Adrenal gland (tissue), 9 donors: ENCODE measurements at regions not wholly inside any gene's neighbourhood (a gene's known extent, or its start where the extent isn't known, plus 50 kb on each side); places are given as distances from the start of the nearest gene placed in this dataset.

ENCODE experiments used
- DNase-seq, 7 donors: peaks; one replicate each; pipeline ENCODE4 v3.0.0-alpha.2; 2019 to 2020
- H3K27ac ChIP-seq, 5 donors: fragments of 200-600 bp; sonication (generic) in 4 of 5; 1 replicate in 3 of 5; 2 replicates in 2 of 5; pipeline versions ENCODE4 v1.5.1 to v1.8.0; 2016 to 2020; ENCODE audit warnings: mild to moderate bottlenecking in 1 of 5
- H3K27me3 ChIP-seq: fragments of 200-600 bp; 2 replicates; pipeline ENCODE4 v1.8.0; 2021
- H3K36me3 ChIP-seq, 2 donors: fragments of 200-600 bp; replicated peaks in 1 of 2; 1 replicate in 1 of 2; 2 replicates in 1 of 2; pipeline versions ENCODE4 v1.5.1 to v1.8.0; 2018 to 2022
- H3K4me1 ChIP-seq, 2 donors: fragments of 200-600 bp; replicated peaks in 1 of 2; 1 replicate in 1 of 2; 2 replicates in 1 of 2; pipeline versions ENCODE4 v1.5.1 to v1.8.0; 2018 to 2021
- H3K4me3 ChIP-seq, 4 donors: fragments of 200-600 bp; sonication (generic) in 3 of 4; one replicate each; pipeline ENCODE4 v1.5.1; 2016 to 2018
- H3K9me3 ChIP-seq, 3 donors: fragments of 200-600 bp; sonication (generic) in 1 of 3; replicated peaks in 1 of 3; 1 replicate in 2 of 3; 2 replicates in 1 of 3; pipeline versions ENCODE4 v1.5.1 to v1.8.0; 2016 to 2021
- POLR2A ChIP-seq, 2 donors: fragments of 450-650 bp; IDR thresholded peaks; one replicate each; pipeline ENCODE4 v1.6.1; 2017; ENCODE audit warnings: antibody characterized with exemption in 2 of 2, mild to moderate bottlenecking in 2 of 2, moderate library complexity in 1 of 2
- WGBS, 4 donors: extraction: QIAGEN DNeasy Blood & Tissue Kit in 2 of 4; methylation state at CpG; one replicate each; pipeline versions ENCODE4 v1.1.5 to v1.1.7; 2013 to 2017; 5-methylcytosine and 5-hydroxymethylcytosine counted together
- intact Hi-C, 2 donors: fragments of 100-400 bp; cut with DNase I; formaldehyde crosslinking; loops; one replicate each; pipeline versions ENCODE4 v1.14.1 to v1.15.0; 2022 to 2023
- TF ChIP-seq, protein P1 (sequence below), 6 experiments: fragments of 450-650 bp in 4 of 6; fragments of 200-600 bp in 2 of 6; sonication (generic) in 1 of 6; IDR thresholded peaks; 1 replicate in 5 of 6; 2 replicates in 1 of 6; pipeline versions ENCODE4 v1.5.1 to v1.8.0; 2016 to 2021; ENCODE audit warnings: antibody characterized with exemption in 6 of 6, mild to moderate bottlenecking in 2 of 6, moderate library complexity in 1 of 6
- donor health status: healthy with polysubstance abuse.
- donor health status: Bipolar disorder and iron deficiency.
- donor health status: DM: yes; HTN: yes; CAD: no.
- donor health status: DM: no; HTN: no; CAD: no.
- donor health status: DM: no; HTN: no; CAD: no.

DNA sequence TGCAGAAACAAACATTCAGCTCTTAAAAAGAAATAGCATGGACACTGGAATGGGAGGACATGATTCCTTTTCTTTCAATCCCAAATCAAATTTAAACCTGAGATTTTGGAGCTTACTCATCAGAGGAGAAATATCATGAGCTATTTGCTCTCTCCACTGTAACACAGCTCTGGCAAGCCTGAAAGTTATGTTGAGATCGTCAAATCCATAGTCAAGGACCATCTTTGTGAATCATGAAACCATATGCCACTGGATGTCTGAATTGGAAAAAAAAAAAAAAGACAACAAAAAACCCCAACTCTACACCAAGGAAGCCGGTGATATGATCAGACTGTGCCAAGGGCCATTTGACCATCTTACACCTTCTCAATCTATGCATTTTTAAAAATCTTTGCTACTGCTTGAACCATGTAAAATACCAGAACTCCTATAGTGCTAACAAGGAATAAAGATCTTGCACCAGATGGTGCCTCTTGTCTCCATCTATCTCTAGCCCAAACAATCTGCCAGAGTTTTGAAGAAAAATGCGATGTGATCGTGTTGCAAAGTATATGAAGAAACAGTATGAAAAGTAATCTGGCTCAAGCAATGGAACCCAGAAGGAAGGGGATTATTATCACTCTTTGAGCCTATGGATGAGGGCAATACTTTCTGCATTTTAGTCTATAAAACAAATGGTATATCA, 138.1 kb upstream of the MEF2C start:
- Histone ChIP-seq H3K27me3 (no peaks in the 10 kb centered on the region), H3K27ac (no peak overlapping the region), H3K36me3 (no peaks in the 10 kb centered on the region), H3K4me1 (no peaks in the 10 kb centered on the region), H3K4me3 (no peak overlapping the region), H3K9me3 (no peaks in the 10 kb centered on the region)
- intact Hi-C loops = no loop called here
- no peak for DNase-seq
- 91 to 95% (median 92%) methylated on average over 4 of the region's 4 CpGs for WGBS, 4 donors
- TF ChIP-seq, protein P1, sequence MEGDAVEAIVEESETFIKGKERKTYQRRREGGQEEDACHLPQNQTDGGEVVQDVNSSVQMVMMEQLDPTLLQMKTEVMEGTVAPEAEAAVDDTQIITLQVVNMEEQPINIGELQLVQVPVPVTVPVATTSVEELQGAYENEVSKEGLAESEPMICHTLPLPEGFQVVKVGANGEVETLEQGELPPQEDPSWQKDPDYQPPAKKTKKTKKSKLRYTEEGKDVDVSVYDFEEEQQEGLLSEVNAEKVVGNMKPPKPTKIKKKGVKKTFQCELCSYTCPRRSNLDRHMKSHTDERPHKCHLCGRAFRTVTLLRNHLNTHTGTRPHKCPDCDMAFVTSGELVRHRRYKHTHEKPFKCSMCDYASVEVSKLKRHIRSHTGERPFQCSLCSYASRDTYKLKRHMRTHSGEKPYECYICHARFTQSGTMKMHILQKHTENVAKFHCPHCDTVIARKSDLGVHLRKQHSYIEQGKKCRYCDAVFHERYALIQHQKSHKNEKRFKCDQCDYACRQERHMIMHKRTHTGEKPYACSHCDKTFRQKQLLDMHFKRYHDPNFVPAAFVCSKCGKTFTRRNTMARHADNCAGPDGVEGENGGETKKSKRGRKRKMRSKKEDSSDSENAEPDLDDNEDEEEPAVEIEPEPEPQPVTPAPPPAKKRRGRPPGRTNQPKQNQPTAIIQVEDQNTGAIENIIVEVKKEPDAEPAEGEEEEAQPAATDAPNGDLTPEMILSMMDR (IDR thresholded peaks at IDR 0.05) = no peak
- TF ChIP-seq POLR2A (IDR thresholded peaks at IDR 0.05) = no peak

DNA sequence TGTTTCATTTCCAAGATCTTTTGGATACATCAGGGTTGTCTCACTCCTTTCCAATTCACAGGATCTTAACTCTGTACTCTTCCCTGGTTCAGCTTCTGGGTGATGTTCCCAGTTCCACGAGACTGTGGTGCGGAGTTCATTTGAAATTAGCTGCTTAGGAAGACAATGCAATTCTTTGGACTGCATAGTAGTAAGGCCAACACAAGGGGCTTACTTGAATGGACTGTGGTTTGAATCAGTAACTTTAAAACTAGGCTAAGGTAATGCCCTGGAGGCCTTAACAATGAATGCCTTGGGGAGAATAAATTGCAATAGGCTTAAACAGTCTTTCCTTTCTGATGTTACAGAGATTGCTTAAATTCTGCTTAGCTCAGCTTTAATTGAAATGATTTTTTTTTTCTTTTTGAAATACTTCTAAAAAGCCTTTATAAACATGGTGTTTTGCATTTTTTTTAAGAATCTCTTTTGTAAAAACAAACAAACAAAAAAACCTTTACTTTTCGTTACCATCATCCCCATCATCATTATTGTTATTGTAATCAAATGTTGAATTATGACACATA, 133.8 kb upstream of the MEF2C start:
- WGBS, 4 donors = 83 to 93% (median 90%) methylated on average over 3 of the region's 3 CpGs
- Histone ChIP-seq H3K4me3 (no peak overlapping the region), H3K27ac (no peak overlapping the region), H3K27me3 (no peaks in the 10 kb centered on the region), H3K4me1 (no peaks in the 10 kb centered on the region), H3K9me3 (no peaks in the 10 kb centered on the region), H3K36me3 (no peaks in the 10 kb centered on the region)
- TF ChIP-seq POLR2A (IDR thresholded peaks at IDR 0.05) = no peak
- TF ChIP-seq, protein P1 (IDR thresholded peaks at IDR 0.05) = no peak
- intact Hi-C loops = no loop called here
- no peak for DNase-seq

DNA sequence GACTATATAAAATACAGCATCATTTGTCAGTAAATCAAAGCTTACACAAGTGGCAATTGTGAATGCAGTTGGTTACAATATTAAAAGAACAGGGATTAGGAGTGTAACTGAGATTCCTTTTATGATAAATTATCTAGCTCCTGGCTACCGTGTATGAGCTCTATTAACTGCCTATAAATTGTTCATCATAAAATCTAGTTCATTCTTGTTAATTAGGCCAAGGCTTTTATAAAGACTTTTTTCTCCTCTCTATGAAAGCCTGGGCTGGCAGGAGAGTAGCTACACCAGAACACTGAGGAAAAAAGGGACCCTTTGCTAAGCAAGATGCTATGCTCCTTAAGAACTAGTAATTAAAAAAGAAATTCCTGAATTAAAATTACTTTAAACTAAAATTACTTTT, 132.4 kb upstream of the MEF2C start:
- Histone ChIP-seq H3K27me3 (no peaks in the 10 kb centered on the region), H3K36me3 (no peaks in the 10 kb centered on the region), H3K9me3 (no peaks in the 10 kb centered on the region), H3K4me3 (no peak overlapping the region), H3K4me1 (no peaks in the 10 kb centered on the region), H3K27ac (no peak overlapping the region)
- 42 to 54% (median 47%) methylated on average over 1 of the region's 1 CpG for WGBS, 4 donors
- TF ChIP-seq, protein P1 (IDR thresholded peaks at IDR 0.05) = no peak
- no peak for TF ChIP-seq POLR2A (IDR thresholded peaks at IDR 0.05)
- intact Hi-C loops = no loop called here
- no peak for DNase-seq

DNA sequence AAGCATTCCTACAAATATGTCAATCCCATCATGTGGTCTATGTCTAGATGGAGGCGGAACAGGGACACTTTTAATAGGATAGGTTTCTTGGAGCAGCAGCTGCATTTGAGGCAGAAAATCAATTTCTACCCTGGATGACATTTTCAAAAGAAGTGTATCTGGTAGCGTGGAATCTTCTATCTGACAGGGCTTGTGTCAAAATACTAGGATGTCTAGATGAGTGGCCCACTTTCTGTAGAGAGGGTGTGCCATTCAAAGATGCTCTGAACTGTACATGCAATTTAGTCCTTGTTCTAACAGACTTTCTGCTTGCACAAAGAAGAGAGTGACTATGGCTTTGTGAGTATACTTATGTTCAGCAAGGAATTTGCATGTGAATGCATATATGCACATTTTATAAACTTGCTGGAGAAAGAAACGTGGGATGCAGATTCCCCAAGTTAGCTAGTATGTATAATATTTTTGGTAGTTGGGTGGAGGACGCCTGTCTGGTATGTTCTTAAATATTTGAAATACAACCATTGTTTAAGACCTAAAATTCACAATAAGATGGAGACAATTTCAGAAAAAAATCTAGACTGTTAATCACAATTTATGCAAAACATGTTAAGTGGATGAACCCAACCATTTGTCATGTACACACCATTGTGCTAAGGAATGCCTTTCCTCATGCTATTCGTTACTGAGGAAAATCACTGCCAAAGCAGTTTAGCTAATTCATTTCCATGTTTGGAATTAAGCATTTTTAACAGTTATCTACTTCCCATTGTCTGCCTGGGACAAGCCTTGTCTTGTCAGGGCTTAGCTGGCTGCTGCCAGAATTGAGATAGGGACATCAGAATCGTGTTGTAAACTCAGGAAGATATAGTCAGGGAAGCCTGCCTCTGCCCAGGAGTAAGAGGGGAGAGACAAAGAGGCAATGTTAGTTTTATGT, 129.1 kb upstream of the MEF2C start:
- no peak for TF ChIP-seq POLR2A (IDR thresholded peaks at IDR 0.05)
- TF ChIP-seq, protein P1 (IDR thresholded peaks at IDR 0.05) = no peak
- Histone ChIP-seq H3K36me3 (no peaks in the 10 kb centered on the region), H3K4me3 (no peak overlapping the region), H3K4me1 (no peaks in the 10 kb centered on the region), H3K27me3 (no peaks in the 10 kb centered on the region), H3K9me3 (no peaks in the 10 kb centered on the region), H3K27ac (no peak overlapping the region)
- 83 to 85% (median 83%) methylated on average over 6 of the region's 6 CpGs for WGBS, 4 donors
- DNase-seq = no peak
- intact Hi-C loops = no loop called here
